Endothelial cell of umbilical vein (primary cell): ENCODE measurements at regions not wholly inside any gene's neighbourhood (a gene's known extent, or its start where the extent isn't known, plus 50 kb on each side); places are given as distances from the start of the nearest gene placed in this dataset.

Source experiments
- BruUV-seq: library from RNA; stranded (reverse); fragments of 400-500 nt; replicated peaks from 2 replicates; lab custom pipeline; 2021; lab: Mats Ljungman, UMichigan
- CTCF ChIA-PET: fragments of 300-600, 350-600 bp; sonication (Branson Sonifier 250); formaldehyde crosslinking; loops from one replicate; lab custom pipeline; 2021; ENCODE audit warnings: antibody characterized with exemption, inconsistent platforms; lab: Charles Lee
- POLR2A ChIA-PET: fragments of 300-600, 350-600 bp; sonication (Branson Sonifier 250); formaldehyde crosslinking; loops from one replicate; lab custom pipeline; 2021; ENCODE audit warnings: antibody characterized with exemption, inconsistent platforms; lab: Charles Lee
- DNase-seq: peaks from one replicate; pipeline ENCODE4 v3.0.0-alpha.2; 2011; ENCODE audit warnings: low read depth, low spot score
- FAIRE-seq: peaks from 2 replicates; lab custom pipeline; 2011; peaks lifted over from hg19 to GRCh38; lab: Jason Lieb, UNC
- H2AFZ ChIP-seq: 2 replicates; pipeline ENCODE4 v1.6.0; 2012; ENCODE audit warnings: low read depth, low read length, control low read depth, inconsistent platforms
- H3K27ac ChIP-seq: 2 replicates; pipeline ENCODE4 v1.5.1; 2011; ENCODE audit warnings: low read depth, mild to moderate bottlenecking, control low read depth, low read length, moderate library complexity; ENCODE audit not compliant: insufficient read depth
- H3K27me3 ChIP-seq, 2 experiments: 2 replicates each; pipeline versions ENCODE4 v1.6.0 to v1.6.1; 2011; ENCODE audit warnings: low read length in 2 of 2, mixed read lengths in 1 of 2; ENCODE audit not compliant: control insufficient read depth in 2 of 2, insufficient read depth in 2 of 2
- H3K36me3 ChIP-seq, 2 experiments: 2 replicates in 1 of 2; 3 replicates in 1 of 2; pipeline ENCODE4 v1.5.1; 2011; ENCODE audit warnings: low read length in 2 of 2, mild to moderate bottlenecking in 1 of 2, moderate library complexity in 1 of 2; ENCODE audit not compliant: control insufficient read depth in 2 of 2, insufficient read depth in 2 of 2; ENCODE audit errors: extremely low read depth in 1 of 2
- H3K4me1 ChIP-seq: 3 replicates; pipeline ENCODE4 v1.5.1; 2011; ENCODE audit warnings: mild to moderate bottlenecking, low read length; ENCODE audit not compliant: control insufficient read depth, insufficient read depth; ENCODE audit errors: extremely low read depth
- H3K4me2 ChIP-seq: 2 replicates; pipeline ENCODE4 v1.6.1; 2011; ENCODE audit warnings: low read length, control low read depth, mixed read lengths; ENCODE audit not compliant: insufficient read depth
- H3K4me3 ChIP-seq, 3 experiments: fragments of 200-600 bp in 1 of 3; sonication (generic), shearing (Covaris generic) in 1 of 3; replicated peaks in 1 of 3; 2 replicates each; pipeline ENCODE4 v1.5.1; 2011 to 2016; ENCODE audit warnings: control low read depth in 3 of 3, low read length in 3 of 3, mild to moderate bottlenecking in 2 of 3, inconsistent platforms in 1 of 3, low read depth in 1 of 3, moderate library complexity in 1 of 3; ENCODE audit not compliant: insufficient read depth in 1 of 3
- H3K79me2 ChIP-seq: 2 replicates; pipeline ENCODE4 v1.6.0; 2012; ENCODE audit warnings: low read length, inconsistent platforms; ENCODE audit not compliant: control insufficient read depth, insufficient read depth
- H3K9ac ChIP-seq: replicated peaks from 2 replicates; pipeline ENCODE3; 2011; ENCODE audit warnings: low read length, control low read depth; ENCODE audit not compliant: insufficient read depth; ENCODE audit errors: extremely low read depth
- H3K9me1 ChIP-seq: replicated peaks from 3 replicates; pipeline ENCODE4 v1.6.0; 2011; ENCODE audit warnings: mild to moderate bottlenecking, low read length; ENCODE audit not compliant: control insufficient read depth, insufficient read depth; ENCODE audit errors: extremely low read depth
- H3K9me3 ChIP-seq: replicated peaks from 2 replicates; pipeline ENCODE4 v1.5.1; 2012; ENCODE audit warnings: low read length, inconsistent platforms; ENCODE audit not compliant: control insufficient read depth, insufficient read depth
- H4K20me1 ChIP-seq: replicated peaks from 2 replicates; pipeline ENCODE3; 2011; ENCODE audit warnings: mild to moderate bottlenecking, low read length; ENCODE audit not compliant: control insufficient read depth, insufficient read depth; ENCODE audit errors: extremely low read depth
- EZH2 ChIP-seq: IDR thresholded peaks from 2 replicates; pipeline ENCODE4 v1.6.1; 2012; ENCODE audit warnings: borderline replicate concordance, low read depth, mild to moderate bottlenecking, moderate library complexity, low read length, inconsistent platforms; ENCODE audit not compliant: severe bottlenecking
- FOS ChIP-seq: IDR thresholded peaks from 2 replicates; pipeline ENCODE4 v1.6.1; 2011; ENCODE audit warnings: mild to moderate bottlenecking, low read length, moderate library complexity, borderline replicate concordance; ENCODE audit not compliant: insufficient read depth
- GATA2 ChIP-seq: IDR thresholded peaks from 2 replicates; pipeline ENCODE4 v1.7.0; 2011; ENCODE audit warnings: low read depth, mild to moderate bottlenecking, moderate library complexity, mixed read lengths, low read length; ENCODE audit not compliant: insufficient read length, insufficient read depth
- JUN ChIP-seq: IDR thresholded peaks from 2 replicates; pipeline ENCODE4 v1.6.1; 2011; ENCODE audit warnings: borderline replicate concordance, low read depth; ENCODE audit not compliant: insufficient read length, insufficient read depth
- MYC ChIP-seq: IDR thresholded peaks from one replicate; pipeline ENCODE4 v1.6.1; 2011; ENCODE audit warnings: mild to moderate bottlenecking, low read depth, low read length
- POLR2A ChIP-seq: IDR thresholded peaks from 2 replicates; pipeline ENCODE4 v1.6.1; 2012; ENCODE audit warnings: low read depth, mild to moderate bottlenecking, control low read depth, low read length
- POLR2AphosphoS5 ChIP-seq: IDR thresholded peaks from 2 replicates; pipeline ENCODE4 v1.6.1; 2012; ENCODE audit warnings: low read depth, mild to moderate bottlenecking, control low read depth, low read length, moderate library complexity; ENCODE audit not compliant: insufficient read depth
- dilution Hi-C: fragments of 300-500 bp; cut with MboI; formaldehyde crosslinking; loops from one replicate; pipeline ENCODE4 v1.15.0; 2019; ENCODE audit warnings: low sequenced_read_pairs; ENCODE audit not compliant: extremely low pct_ligation_motif_present
- intact Hi-C: fragments of 100-400 bp; cut with micrococcal nuclease; formaldehyde crosslinking; loops from one replicate; pipeline ENCODE4 v1.10.0; 2022
- TF ChIP-seq, protein P1 (sequence below): IDR thresholded peaks from 2 replicates; pipeline ENCODE4 v1.6.1; 2011; ENCODE audit not compliant: insufficient read depth, insufficient read length
- TF ChIP-seq, protein P2 (sequence below), 2 donors: IDR thresholded peaks; 1 replicate in 1 of 2; 2 replicates in 1 of 2; pipeline ENCODE4 v1.5.1; 2011; ENCODE audit warnings: low read length in 2 of 2, mild to moderate bottlenecking in 2 of 2, moderate library complexity in 2 of 2, control low read depth in 1 of 2, inconsistent platforms in 1 of 2, low read depth in 1 of 2; ENCODE audit not compliant: insufficient read depth in 1 of 2; ENCODE audit errors: extremely low read depth in 1 of 2

DNA sequence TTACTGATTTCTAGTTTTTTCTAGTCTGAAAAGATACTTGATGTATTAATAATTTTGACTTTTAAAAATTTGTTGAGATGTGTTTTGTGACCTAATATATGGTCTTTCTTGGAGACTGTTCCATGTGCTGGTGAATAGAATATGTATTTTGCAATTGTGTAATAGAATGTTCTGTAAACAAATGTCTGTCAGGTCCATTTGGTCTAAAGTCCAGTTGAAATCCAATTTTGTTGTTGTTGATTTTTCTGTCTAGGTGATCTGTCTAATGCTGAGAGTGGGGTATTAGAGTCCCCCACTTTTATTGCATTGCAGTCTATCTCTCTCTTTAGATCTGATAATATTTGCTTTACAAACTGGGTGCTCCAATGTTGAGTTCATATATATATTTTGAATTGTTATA is 175.8 kb downstream of the RPAP3 start:
- H3K27ac ChIP-seq = no peak overlapping the region

More for the DNA sequence above, 175.8 kb downstream of the RPAP3 start:
- Histone ChIP-seq H3K9me1 (no peaks in the 10 kb centered on the region), H3K9me3 (no peaks in the 10 kb centered on the region), H3K4me3 (no peak overlapping the region), H3K36me3 (no peaks in the 10 kb centered on the region), H3K27me3 (peaks cover 0 to 7% of the 10 kb centered on the region in 2 experiments), H2AFZ (no peak overlapping the region), H3K4me2 (no peak overlapping the region), H4K20me1 (no peaks in the 10 kb centered on the region), H3K4me1 (no peaks in the 10 kb centered on the region), H3K9ac (no peak overlapping the region), H3K79me2 (no peaks in the 10 kb centered on the region)
- FAIRE-seq (no peak), DNase-seq (no peak)
- TF ChIP-seq JUN = no peak
- TF ChIP-seq FOS = no peak
- TF ChIP-seq EZH2 = no peak
- no peak for TF ChIP-seq POLR2AphosphoS5
- TF ChIP-seq, protein P1, sequence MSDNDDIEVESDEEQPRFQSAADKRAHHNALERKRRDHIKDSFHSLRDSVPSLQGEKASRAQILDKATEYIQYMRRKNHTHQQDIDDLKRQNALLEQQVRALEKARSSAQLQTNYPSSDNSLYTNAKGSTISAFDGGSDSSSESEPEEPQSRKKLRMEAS = no peak
- TF ChIP-seq MYC = no peak
- TF ChIP-seq POLR2A = no peak
- TF ChIP-seq GATA2 = no peak
- TF ChIP-seq, protein P2, sequence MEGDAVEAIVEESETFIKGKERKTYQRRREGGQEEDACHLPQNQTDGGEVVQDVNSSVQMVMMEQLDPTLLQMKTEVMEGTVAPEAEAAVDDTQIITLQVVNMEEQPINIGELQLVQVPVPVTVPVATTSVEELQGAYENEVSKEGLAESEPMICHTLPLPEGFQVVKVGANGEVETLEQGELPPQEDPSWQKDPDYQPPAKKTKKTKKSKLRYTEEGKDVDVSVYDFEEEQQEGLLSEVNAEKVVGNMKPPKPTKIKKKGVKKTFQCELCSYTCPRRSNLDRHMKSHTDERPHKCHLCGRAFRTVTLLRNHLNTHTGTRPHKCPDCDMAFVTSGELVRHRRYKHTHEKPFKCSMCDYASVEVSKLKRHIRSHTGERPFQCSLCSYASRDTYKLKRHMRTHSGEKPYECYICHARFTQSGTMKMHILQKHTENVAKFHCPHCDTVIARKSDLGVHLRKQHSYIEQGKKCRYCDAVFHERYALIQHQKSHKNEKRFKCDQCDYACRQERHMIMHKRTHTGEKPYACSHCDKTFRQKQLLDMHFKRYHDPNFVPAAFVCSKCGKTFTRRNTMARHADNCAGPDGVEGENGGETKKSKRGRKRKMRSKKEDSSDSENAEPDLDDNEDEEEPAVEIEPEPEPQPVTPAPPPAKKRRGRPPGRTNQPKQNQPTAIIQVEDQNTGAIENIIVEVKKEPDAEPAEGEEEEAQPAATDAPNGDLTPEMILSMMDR (IDR thresholded peaks at IDR 0.05; ENCODE audit: extremely low read depth in 1 of 2, insufficient read depth in 1 of 2, low read depth in 1 of 2, low read length in 2 of 2) = no peak
- ChIA-PET POLR2A (no interaction called here), CTCF (no interaction called here)
- BruUV-seq = no TSS peak
- intact Hi-C loops (no loop called here), dilution Hi-C loops (no loop called here)
